IMR-90 (cell line): ENCODE measurements at regions not wholly inside any gene's neighbourhood (a gene's known extent, or its start where the extent isn't known, plus 50 kb on each side); places are given as distances from the start of the nearest gene placed in this dataset.

Experiments
- ATAC-seq: fragments of 200-7000 bp; cut with Tn5 transposase; 2 replicates; pipeline ENCODE4 v1.9.1; 2020; ENCODE audit warnings: low read depth, mild to moderate bottlenecking, moderate library complexity
- BruUV-seq: library from RNA; stranded (reverse); fragments of 400-500 nt; replicated peaks from 2 replicates; lab custom pipeline; 2021; lab: Mats Ljungman, UMichigan
- CTCF ChIA-PET: fragments of 300-600 bp; formaldehyde crosslinking; extraction: SDS; loops from one replicate; lab custom pipeline; 2021; ENCODE audit warnings: antibody characterized with exemption; lab: Yijun Ruan, JAX
- POLR2A ChIA-PET: fragments of 300-600 bp; sonication (Branson Sonifier 250); formaldehyde crosslinking; loops from one replicate; lab custom pipeline; 2022; ENCODE audit warnings: antibody characterized with exemption; ENCODE audit not compliant: unreplicated experiment; lab: Charles Lee
- DNase-seq: peaks from one replicate; pipeline ENCODE4 v3.0.0; 2013
- H2AFZ ChIP-seq: replicated peaks from 2 replicates; pipeline ENCODE3; 2013; ENCODE audit warnings: low read length, mild to moderate bottlenecking; ENCODE audit not compliant: poor library complexity
- H2AK5ac ChIP-seq: 2 replicates; pipeline ENCODE4 v1.6.1; 2013; ENCODE audit warnings: low read depth, low read length, inconsistent platforms
- H2AK9ac ChIP-seq: replicated peaks from 2 replicates; pipeline ENCODE3; 2013; ENCODE audit warnings: mild to moderate bottlenecking, low read depth, low read length, moderate library complexity; ENCODE audit not compliant: poor library complexity
- H2BK120ac ChIP-seq: 2 replicates; pipeline ENCODE4 v1.6.1; 2013; ENCODE audit warnings: low read depth, low read length, inconsistent platforms
- H2BK15ac ChIP-seq: 3 replicates; pipeline ENCODE4 v1.6.1; 2013; ENCODE audit warnings: low read depth, low read length, inconsistent platforms
- H2BK20ac ChIP-seq: 2 replicates; pipeline ENCODE4 v1.6.1; 2013; ENCODE audit warnings: low read depth, mild to moderate bottlenecking, inconsistent platforms, low read length, moderate library complexity
- H2BK5ac ChIP-seq: 2 replicates; pipeline ENCODE4 v1.6.1; 2013; ENCODE audit warnings: mild to moderate bottlenecking, low read depth, low read length, inconsistent platforms; ENCODE audit not compliant: poor library complexity, severe bottlenecking
- H3K14ac ChIP-seq: replicated peaks from 2 replicates; pipeline ENCODE4 v1.6.1; 2013; ENCODE audit warnings: low read depth, low read length, inconsistent platforms
- H3K18ac ChIP-seq: 2 replicates; pipeline ENCODE4 v1.6.1; 2013; ENCODE audit warnings: low read depth, low read length, control low read depth
- H3K23ac ChIP-seq: 2 replicates; pipeline ENCODE4 v1.6.1; 2013; ENCODE audit warnings: low read depth, low read length, inconsistent platforms
- H3K27ac ChIP-seq: 2 replicates; pipeline ENCODE4 v1.5.1; 2013; ENCODE audit warnings: mild to moderate bottlenecking, control low read depth, low read length; ENCODE audit not compliant: insufficient read depth
- H3K27me3 ChIP-seq: 2 replicates; pipeline ENCODE4 v1.6.1; 2013; ENCODE audit warnings: low read length; ENCODE audit not compliant: control insufficient read depth, insufficient read depth
- H3K36me3 ChIP-seq: 2 replicates; pipeline ENCODE4 v1.6.1; 2013; ENCODE audit warnings: low read length, mixed read lengths; ENCODE audit not compliant: control insufficient read depth, insufficient read depth
- H3K4ac ChIP-seq: 2 replicates; pipeline ENCODE4 v1.6.1; 2013; ENCODE audit warnings: low read depth, low read length, inconsistent platforms
- H3K4me1 ChIP-seq: 2 replicates; pipeline ENCODE4 v1.6.1; 2013; ENCODE audit warnings: low read length, mixed read lengths; ENCODE audit not compliant: control insufficient read depth, insufficient read depth
- H3K4me2 ChIP-seq: 2 replicates; pipeline ENCODE4 v1.6.1; 2013; ENCODE audit warnings: low read depth, mild to moderate bottlenecking, control low read depth, low read length, moderate library complexity
- H3K4me3 ChIP-seq: 2 replicates; pipeline ENCODE4 v1.5.1; 2013; ENCODE audit warnings: low read depth, mild to moderate bottlenecking, control low read depth, low read length, moderate library complexity; ENCODE audit not compliant: insufficient read depth
- H3K56ac ChIP-seq: 2 replicates; pipeline ENCODE4 v1.6.1; 2013; ENCODE audit warnings: low read length, inconsistent platforms; ENCODE audit not compliant: insufficient read depth; ENCODE audit errors: extremely low read depth
- H3K79me1 ChIP-seq, 2 experiments: 2 replicates each; pipeline ENCODE4 v1.6.1; 2013; ENCODE audit warnings: low read length in 2 of 2, inconsistent platforms in 1 of 2, low read depth in 1 of 2
- H3K9ac ChIP-seq: 2 replicates; pipeline ENCODE4 v1.6.1; 2013; ENCODE audit warnings: low read depth, low read length, control low read depth
- H3K9me1 ChIP-seq: 2 replicates; pipeline ENCODE4 v1.6.1; 2013; ENCODE audit warnings: low read length, inconsistent platforms; ENCODE audit not compliant: insufficient read depth
- H3K9me3 ChIP-seq: 2 replicates; pipeline ENCODE4 v1.6.1; 2013; ENCODE audit warnings: low read length; ENCODE audit not compliant: control insufficient read depth, insufficient read depth
- H4K20me1 ChIP-seq: 2 replicates; pipeline ENCODE4 v1.6.1; 2013; ENCODE audit warnings: low read length, inconsistent platforms; ENCODE audit not compliant: insufficient read depth
- H4K5ac ChIP-seq: 2 replicates; pipeline ENCODE4 v1.6.1; 2013; ENCODE audit warnings: mild to moderate bottlenecking, low read depth, low read length, control low read depth
- H4K8ac ChIP-seq, 2 experiments: 2 replicates each; pipeline ENCODE4 v1.6.1; 2013; ENCODE audit warnings: low read depth in 2 of 2, low read length in 2 of 2, control low read depth in 1 of 2, inconsistent platforms in 1 of 2
- H4K91ac ChIP-seq: 2 replicates; pipeline ENCODE4 v1.6.1; 2013; ENCODE audit warnings: low read depth, low read length, inconsistent platforms; ENCODE audit not compliant: insufficient read depth
- WGBS, 2 experiments: methylation state at CpG; one replicate each; pipeline versions ENCODE4 v1.1.5 to v1.1.7; 2013; ENCODE audit warnings: missing lambda C conversion rate in 2 of 2; ENCODE audit not compliant: insufficient read length in 1 of 2; ENCODE audit errors: extremely low coverage in 2 of 2; 5-methylcytosine and 5-hydroxymethylcytosine counted together
- dilution Hi-C: fragments of 300-500 bp; cut with HindIII; formaldehyde crosslinking; loops from one replicate; pipeline ENCODE4 v1.14.3; 2018; ENCODE audit warnings: low sequenced_read_pairs; ENCODE audit not compliant: unreplicated experiment
- in situ Hi-C: fragments of 300-500 bp; cut with MboI; formaldehyde crosslinking; loops from 3 replicates; pipeline ENCODE4 v1.14.3; 2019; ENCODE audit warnings: low sequenced_read_pairs, inconsistent platforms, mixed read lengths
- intact Hi-C: fragments of 100-400 bp; cut with micrococcal nuclease; formaldehyde crosslinking; loops from 2 replicates; pipeline ENCODE4 v1.10.0; 2022
- TF ChIP-seq, protein P1 (sequence below): fragments of 150-350 bp; IDR thresholded peaks from 2 replicates; pipeline ENCODE4 v1.6.1; 2016; ENCODE audit warnings: low read depth, mild to moderate bottlenecking, low read length, moderate library complexity, borderline replicate concordance
- TF ChIP-seq, protein P2 (sequence below): conservative IDR thresholded peaks from 2 replicates; pipeline ENCODE4 v1.5.1; 2012; ENCODE audit warnings: mild to moderate bottlenecking, low read depth, low read length, improper control_type of control experiment

DNA sequence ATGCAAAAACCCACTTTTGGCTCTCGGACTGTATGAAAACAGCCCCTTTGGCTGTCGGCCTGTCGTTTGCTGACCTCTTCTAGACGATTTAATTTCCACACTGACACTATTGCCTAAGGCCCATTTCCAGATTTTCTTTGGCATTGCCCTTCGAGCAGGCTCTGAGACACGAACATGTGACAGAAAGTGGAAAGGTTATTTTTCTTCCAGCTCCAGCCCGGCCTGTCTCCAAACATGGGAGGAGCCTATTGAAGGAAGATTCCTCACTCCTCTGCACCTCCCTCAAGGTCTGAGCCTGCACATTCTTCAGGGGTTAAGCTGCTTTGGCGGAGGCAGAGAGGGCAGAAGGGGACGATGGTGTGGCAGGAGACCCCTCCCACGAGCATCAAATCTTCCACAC, 85.9 kb upstream of the FOXF1 start:
- Histone ChIP-seq H3K18ac (no peak overlapping the region), H3K9ac (no peak overlapping the region), H3K36me3 (no peaks in the 10 kb centered on the region), H3K4ac (0 out of 2 replicates have a peak overlapping the region, but pooled peaks have one; percentile 37), H4K20me1 (no peaks in the 10 kb centered on the region), H3K14ac (peak overlapping the region; percentile 52; the same call in 1 of the 2 replicates), H4K8ac (no peak overlapping the region), H2BK120ac (no peak overlapping the region; the same call in 1 of the 2 replicates), H2AK5ac (no peak overlapping the region), H3K27me3 (no peaks in the 10 kb centered on the region; the same call in 1 of the 2 replicates), H2BK5ac (no peak overlapping the region), H4K91ac (no peak overlapping the region), H3K4me2 (no peak overlapping the region), H3K23ac (no peak overlapping the region), H2BK20ac (no peak overlapping the region), H3K56ac (no peak overlapping the region), H3K9me3 (peaks cover 10% of the 10 kb centered on the region), H3K4me1 (no peaks in the 10 kb centered on the region), H4K5ac (no peak overlapping the region), H3K9me1 (peaks cover 6% of the 10 kb centered on the region; the same call in 1 of the 2 replicates), H2AK9ac (no peak overlapping the region), H3K79me1 (no peaks in the 10 kb centered on the region), H2BK15ac (no peak overlapping the region), H3K4me3 (no peak overlapping the region), H2AFZ (peak overlapping the region; percentile 54), H3K27ac (no peak overlapping the region)
- CTCF ChIA-PET = no interaction called here
- TF ChIP-seq, protein P1, sequence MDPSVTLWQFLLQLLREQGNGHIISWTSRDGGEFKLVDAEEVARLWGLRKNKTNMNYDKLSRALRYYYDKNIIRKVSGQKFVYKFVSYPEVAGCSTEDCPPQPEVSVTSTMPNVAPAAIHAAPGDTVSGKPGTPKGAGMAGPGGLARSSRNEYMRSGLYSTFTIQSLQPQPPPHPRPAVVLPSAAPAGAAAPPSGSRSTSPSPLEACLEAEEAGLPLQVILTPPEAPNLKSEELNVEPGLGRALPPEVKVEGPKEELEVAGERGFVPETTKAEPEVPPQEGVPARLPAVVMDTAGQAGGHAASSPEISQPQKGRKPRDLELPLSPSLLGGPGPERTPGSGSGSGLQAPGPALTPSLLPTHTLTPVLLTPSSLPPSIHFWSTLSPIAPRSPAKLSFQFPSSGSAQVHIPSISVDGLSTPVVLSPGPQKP = no peak
- TF ChIP-seq, protein P2, sequence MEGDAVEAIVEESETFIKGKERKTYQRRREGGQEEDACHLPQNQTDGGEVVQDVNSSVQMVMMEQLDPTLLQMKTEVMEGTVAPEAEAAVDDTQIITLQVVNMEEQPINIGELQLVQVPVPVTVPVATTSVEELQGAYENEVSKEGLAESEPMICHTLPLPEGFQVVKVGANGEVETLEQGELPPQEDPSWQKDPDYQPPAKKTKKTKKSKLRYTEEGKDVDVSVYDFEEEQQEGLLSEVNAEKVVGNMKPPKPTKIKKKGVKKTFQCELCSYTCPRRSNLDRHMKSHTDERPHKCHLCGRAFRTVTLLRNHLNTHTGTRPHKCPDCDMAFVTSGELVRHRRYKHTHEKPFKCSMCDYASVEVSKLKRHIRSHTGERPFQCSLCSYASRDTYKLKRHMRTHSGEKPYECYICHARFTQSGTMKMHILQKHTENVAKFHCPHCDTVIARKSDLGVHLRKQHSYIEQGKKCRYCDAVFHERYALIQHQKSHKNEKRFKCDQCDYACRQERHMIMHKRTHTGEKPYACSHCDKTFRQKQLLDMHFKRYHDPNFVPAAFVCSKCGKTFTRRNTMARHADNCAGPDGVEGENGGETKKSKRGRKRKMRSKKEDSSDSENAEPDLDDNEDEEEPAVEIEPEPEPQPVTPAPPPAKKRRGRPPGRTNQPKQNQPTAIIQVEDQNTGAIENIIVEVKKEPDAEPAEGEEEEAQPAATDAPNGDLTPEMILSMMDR = no peak
- no CpG with 5 or more reads among the region's 10 CpGs for WGBS, 2 experiments
- intact Hi-C loops (no loop called here), dilution Hi-C loops (no loop called here), in situ Hi-C loops (no loop called here)
- no TSS peak for BruUV-seq
- peak; percentile 51 for ATAC-seq
- no peak for DNase-seq
- POLR2A ChIA-PET = no interaction called here
